Sigmoid colon (tissue), 6 donors: ENCODE measurements at regions not wholly inside any gene's neighbourhood (a gene's known extent, or its start where the extent isn't known, plus 50 kb on each side); places are given as distances from the start of the nearest gene placed in this dataset.

ENCODE experiments used
- DNase-seq: peaks from one replicate; pipeline ENCODE4 v3.0.0-alpha.2; 2019
- H3K27ac ChIP-seq, 4 donors: fragments of 200-600 bp; sonication (generic); one replicate each; pipeline ENCODE4 v1.5.1; 2016 to 2019; ENCODE audit warnings: mild to moderate bottlenecking in 1 of 4
- H3K27me3 ChIP-seq, 3 donors: fragments of 200-600 bp; sonication (generic); one replicate each; pipeline ENCODE4 v1.5.1; 2019; ENCODE audit warnings: mild to moderate bottlenecking in 1 of 3
- H3K36me3 ChIP-seq, 4 donors: fragments of 200-600 bp; sonication (generic); one replicate each; pipeline ENCODE4 v1.5.1; 2016 to 2019
- H3K4me1 ChIP-seq, 4 donors: fragments of 200-600 bp; sonication (generic); one replicate each; pipeline ENCODE4 v1.5.1; 2017 to 2019
- H3K4me3 ChIP-seq, 4 donors: fragments of 200-600 bp; sonication (generic); one replicate each; pipeline ENCODE4 v1.5.1; 2017 to 2019; ENCODE audit warnings: mild to moderate bottlenecking in 2 of 4, moderate library complexity in 1 of 4
- H3K9me3 ChIP-seq, 4 donors: fragments of 200-600 bp in 3 of 4; sonication (generic) in 3 of 4; one replicate each; pipeline versions ENCODE4 v1.5.1 to v1.6.1; 2013 to 2019
- EP300 ChIP-seq, 4 donors: sonication (generic); formaldehyde crosslinking; IDR thresholded peaks; one replicate each; pipeline ENCODE4 v1.6.1; 2017; ENCODE audit warnings: antibody characterized with exemption in 4 of 4
- POLR2A ChIP-seq, 2 donors: fragments of 450-650 bp; IDR thresholded peaks; one replicate each; pipeline ENCODE4 v1.6.1; 2016; ENCODE audit warnings: antibody characterized with exemption in 2 of 2, mild to moderate bottlenecking in 2 of 2, moderate library complexity in 2 of 2
- POLR2AphosphoS5 ChIP-seq, 4 donors: sonication (generic); formaldehyde crosslinking; IDR thresholded peaks; one replicate each; pipeline ENCODE4 v1.6.1; 2017; ENCODE audit warnings: antibody characterized with exemption in 4 of 4
- WGBS, 2 donors: extraction: QIAGEN DNeasy Blood & Tissue Kit; methylation state at CpG; one replicate each; pipeline ENCODE4 v1.1.7; 2013; 5-methylcytosine and 5-hydroxymethylcytosine counted together
- intact Hi-C: fragments of 100-400 bp; cut with DNase I; formaldehyde crosslinking; loops from one replicate; pipeline ENCODE4 v1.15.1; 2023
- TF ChIP-seq, protein P1 (sequence below), 4 experiments: fragments of 450-650 bp in 3 of 4; fragments of 200-600 bp in 1 of 4; IDR thresholded peaks; one replicate each; pipeline ENCODE4 v1.5.1; 2016 to 2019; ENCODE audit warnings: antibody characterized with exemption in 4 of 4, mild to moderate bottlenecking in 3 of 4, moderate library complexity in 2 of 4
- donor health status: healthy with polysubstance abuse.
- donor health status: healthy.

- TF ChIP-seq EP300 (IDR thresholded peaks at IDR 0.05) (no peak), POLR2AphosphoS5 (IDR thresholded peaks at IDR 0.05) (no peak), POLR2A (IDR thresholded peaks at IDR 0.05) (no peak)
- TF ChIP-seq, protein P1, sequence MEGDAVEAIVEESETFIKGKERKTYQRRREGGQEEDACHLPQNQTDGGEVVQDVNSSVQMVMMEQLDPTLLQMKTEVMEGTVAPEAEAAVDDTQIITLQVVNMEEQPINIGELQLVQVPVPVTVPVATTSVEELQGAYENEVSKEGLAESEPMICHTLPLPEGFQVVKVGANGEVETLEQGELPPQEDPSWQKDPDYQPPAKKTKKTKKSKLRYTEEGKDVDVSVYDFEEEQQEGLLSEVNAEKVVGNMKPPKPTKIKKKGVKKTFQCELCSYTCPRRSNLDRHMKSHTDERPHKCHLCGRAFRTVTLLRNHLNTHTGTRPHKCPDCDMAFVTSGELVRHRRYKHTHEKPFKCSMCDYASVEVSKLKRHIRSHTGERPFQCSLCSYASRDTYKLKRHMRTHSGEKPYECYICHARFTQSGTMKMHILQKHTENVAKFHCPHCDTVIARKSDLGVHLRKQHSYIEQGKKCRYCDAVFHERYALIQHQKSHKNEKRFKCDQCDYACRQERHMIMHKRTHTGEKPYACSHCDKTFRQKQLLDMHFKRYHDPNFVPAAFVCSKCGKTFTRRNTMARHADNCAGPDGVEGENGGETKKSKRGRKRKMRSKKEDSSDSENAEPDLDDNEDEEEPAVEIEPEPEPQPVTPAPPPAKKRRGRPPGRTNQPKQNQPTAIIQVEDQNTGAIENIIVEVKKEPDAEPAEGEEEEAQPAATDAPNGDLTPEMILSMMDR (IDR thresholded peaks at IDR 0.05): no peak
Measured at GRCh38 chr5:100452126-100452525, 83.0 kb upstream of the FAM174A start.

GRCh38 chr5:100448111-100448528 is 87.1 kb upstream of the FAM174A start:
- Histone ChIP-seq H3K4me3 (no peak overlapping the region), H3K9me3 (peaks cover 0 to 6% (median 0%) of the 10 kb centered on the region in 4 donors), H3K4me1 (peaks cover 0 to 17% (median 0%) of the 10 kb centered on the region in 4 donors), H3K27ac (no peak overlapping the region), H3K36me3 (no peaks in the 10 kb centered on the region), H3K27me3 (no peaks in the 10 kb centered on the region)
- DNase-seq: no peak
- WGBS, 2 donors: 78 to 86% methylated on average over 3 of the region's 3 CpGs
- intact Hi-C loops: no loop called here
- TF ChIP-seq, protein P1 (IDR thresholded peaks at IDR 0.05): no peak
- TF ChIP-seq EP300 (IDR thresholded peaks at IDR 0.05) (no peak), POLR2AphosphoS5 (IDR thresholded peaks at IDR 0.05) (no peak), POLR2A (IDR thresholded peaks at IDR 0.05) (no peak)

More at GRCh38 chr5:100452126-100452525, 83.0 kb upstream of the FAM174A start:
- Histone ChIP-seq H3K27ac (no peak overlapping the region), H3K4me1 (peaks cover 0 to 13% (median 0%) of the 10 kb centered on the region in 4 donors), H3K4me3 (no peak overlapping the region), H3K9me3 (peaks cover 0 to 6% (median 0%) of the 10 kb centered on the region in 4 donors), H3K27me3 (no peaks in the 10 kb centered on the region), H3K36me3 (no peaks in the 10 kb centered on the region)
- no peak for DNase-seq
- intact Hi-C loops: no loop called here

DNA sequence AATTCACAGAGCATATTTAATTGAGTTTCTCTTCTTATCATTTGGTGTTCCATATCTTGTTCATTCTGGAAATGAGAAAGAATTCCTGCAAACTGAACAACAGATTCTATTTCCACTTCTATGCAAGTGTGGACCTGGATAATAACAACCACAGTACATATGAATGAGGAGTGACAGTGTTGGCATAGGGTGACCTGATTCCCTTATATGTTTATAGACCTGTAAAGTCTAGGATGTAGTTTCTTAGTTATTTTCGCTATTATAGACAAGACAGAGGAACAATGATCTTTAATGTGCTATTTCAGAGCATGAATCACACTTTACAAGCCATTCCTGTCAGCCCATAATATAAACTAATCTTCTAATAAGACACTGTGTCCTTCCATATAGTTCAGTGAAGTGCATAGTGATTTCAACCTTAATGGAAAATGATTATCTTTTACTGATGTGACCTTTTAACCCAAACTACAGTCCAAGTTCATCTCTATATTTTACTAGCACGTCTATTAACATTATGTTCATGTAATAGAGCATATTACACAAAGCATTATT is 88.2 kb upstream of the FAM174A start:
- DNase-seq: no peak
- peaks cover 0 to 17% (median 0%) of the 10 kb centered on the region in 4 donors for H3K4me1 ChIP-seq
- no peaks in the 10 kb centered on the region for H3K36me3 ChIP-seq
- TF ChIP-seq, protein P1 (IDR thresholded peaks at IDR 0.05): no peak
- TF ChIP-seq POLR2AphosphoS5 (IDR thresholded peaks at IDR 0.05): no peak
- no peak for TF ChIP-seq EP300 (IDR thresholded peaks at IDR 0.05)
- TF ChIP-seq POLR2A (IDR thresholded peaks at IDR 0.05): no peak
- peaks cover 0 to 6% (median 0%) of the 10 kb centered on the region in 4 donors for H3K9me3 ChIP-seq
- H3K27ac ChIP-seq: no peak overlapping the region
- no peaks in the 10 kb centered on the region for H3K27me3 ChIP-seq
- WGBS, 2 donors: 55 to 71% methylated on average over 2 of the region's 2 CpGs
- H3K4me3 ChIP-seq: no peak overlapping the region
- intact Hi-C loops: no loop called here

DNA sequence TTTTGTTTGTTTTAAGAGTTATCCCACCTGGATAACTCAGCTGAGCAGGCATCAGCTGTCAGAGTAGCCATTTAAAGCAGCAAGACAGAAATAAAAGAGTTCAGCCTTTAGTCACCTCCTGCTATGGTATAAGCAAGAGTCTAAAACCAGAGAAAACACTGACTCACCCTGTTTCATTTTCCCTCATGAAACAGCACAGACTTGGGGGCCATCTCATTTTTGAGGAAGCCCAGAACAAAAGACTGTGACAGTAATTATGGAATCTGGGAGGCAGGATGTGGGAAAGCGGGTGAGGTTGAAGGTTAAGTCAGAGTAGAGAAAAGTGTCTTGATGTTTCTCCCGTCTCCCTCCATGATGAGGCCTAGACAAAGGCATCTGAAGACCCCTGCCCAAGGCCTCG is 90.2 kb upstream of the FAM174A start:
- no peak overlapping the region for H3K4me3 ChIP-seq
- no peak overlapping the region for H3K27ac ChIP-seq
- no peaks in the 10 kb centered on the region for H3K9me3 ChIP-seq
- H3K27me3 ChIP-seq: no peaks in the 10 kb centered on the region
- H3K36me3 ChIP-seq: no peaks in the 10 kb centered on the region
- WGBS, 2 donors: 87 to 90% methylated on average over 3 of the region's 3 CpGs
- DNase-seq: no peak
- intact Hi-C loops: no loop called here
- TF ChIP-seq, protein P1 (IDR thresholded peaks at IDR 0.05): no peak
- TF ChIP-seq POLR2A (IDR thresholded peaks at IDR 0.05) (no peak), POLR2AphosphoS5 (IDR thresholded peaks at IDR 0.05) (no peak), EP300 (IDR thresholded peaks at IDR 0.05) (no peak)
- H3K4me1 ChIP-seq: peaks cover 0 to 17% (median 0%) of the 10 kb centered on the region in 4 donors

DNA sequence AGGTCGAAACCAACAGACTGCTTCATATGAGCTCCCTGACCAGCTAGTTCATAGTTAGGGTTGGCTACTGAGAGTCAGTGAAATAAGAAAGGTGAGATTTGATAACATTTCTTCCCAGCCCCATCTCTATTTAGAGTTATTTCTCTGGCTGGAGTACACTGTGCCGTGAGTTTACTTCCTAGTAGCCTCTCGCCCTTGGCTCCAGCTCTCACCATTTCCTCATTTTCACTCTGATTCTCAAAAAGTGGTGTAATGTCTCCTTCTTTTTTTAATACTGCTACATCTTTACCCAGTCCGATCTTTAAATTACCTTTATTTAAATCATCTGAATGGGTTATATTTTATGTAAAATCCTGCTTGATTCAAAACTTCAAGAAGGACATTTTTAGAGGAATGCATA is 100.4 kb upstream of the FAM174A start:
- DNase-seq: no peak
- TF ChIP-seq EP300 (IDR thresholded peaks at IDR 0.05) (no peak), POLR2A (IDR thresholded peaks at IDR 0.05) (no peak), POLR2AphosphoS5 (IDR thresholded peaks at IDR 0.05) (no peak)
- TF ChIP-seq, protein P1 (IDR thresholded peaks at IDR 0.05): no peak
- H3K36me3 ChIP-seq: no peaks in the 10 kb centered on the region
- H3K4me1 ChIP-seq: no peaks in the 10 kb centered on the region
- H3K27me3 ChIP-seq: no peaks in the 10 kb centered on the region
- WGBS, 2 donors: 83 to 87% methylated on average over 4 of the region's 4 CpGs
- no peaks in the 10 kb centered on the region for H3K9me3 ChIP-seq
- intact Hi-C loops: no loop called here
- no peak overlapping the region for H3K4me3 ChIP-seq
- no peak overlapping the region for H3K27ac ChIP-seq
